GM19397 (cell line): ENCODE measurements at regions not wholly inside any gene's neighbourhood (a gene's known extent, or its start where the extent isn't known, plus 50 kb on each side); places are given as distances from the start of the nearest gene placed in this dataset.
"Not testable (repeated sequence)": the region's sequence is repeated elsewhere in the genome, so short reads cannot be mapped to it uniquely, and the experiment has no call there.

Experiments used
- ATAC-seq: cut with Tn5 transposase; IDR thresholded peaks from one replicate; pipeline ENCODE4 v1.9.1; 2021; ENCODE audit warnings: mild to moderate bottlenecking, moderate library complexity; ENCODE audit not compliant: unreplicated experiment

- ATAC-seq = not testable (repeated sequence)
These were observed 2661.6 kb upstream of the PCDH20 start for GRCh38 chr13:64077132-64077835.

- ATAC-seq = no peak
These were observed 2660.1 kb upstream of the PCDH20 start for GRCh38 chr13:64075543-64076271.

- ATAC-seq = no peak
These were observed 2659.4 kb upstream of the PCDH20 start for GRCh38 chr13:64074971-64075474.

GRCh38 chr13:64073203-64073602 lies 2657.6 kb upstream of the PCDH20 start:
- ATAC-seq = no peak

- no peak for ATAC-seq
These were observed 2655.7 kb upstream of the PCDH20 start for GRCh38 chr13:64071352-64071751.

- ATAC-seq = no peak
These were observed 2654.2 kb upstream of the PCDH20 start for GRCh38 chr13:64069892-64070291.

GRCh38 chr13:64066711-64067110 lies 2651.1 kb upstream of the PCDH20 start:
- ATAC-seq = no peak

- ATAC-seq = no peak
These were observed 2646.0 kb upstream of the PCDH20 start for GRCh38 chr13:64061649-64062048.

GRCh38 chr13:64057372-64058020 lies 2641.8 kb upstream of the PCDH20 start:
- ATAC-seq = no peak

- no peak for ATAC-seq
These were observed 2638.7 kb upstream of the PCDH20 start for GRCh38 chr13:64054321-64054720.

GRCh38 chr13:64052521-64052920 lies 2636.9 kb upstream of the PCDH20 start:
- no peak for ATAC-seq

GRCh38 chr13:64051278-64051677 lies 2635.6 kb upstream of the PCDH20 start:
- no peak for ATAC-seq

- ATAC-seq = no peak
These were observed 2625.6 kb upstream of the PCDH20 start for GRCh38 chr13:64041296-64041695.

GRCh38 chr13:64033921-64034320 lies 2618.3 kb upstream of the PCDH20 start:
- no peak for ATAC-seq

GRCh38 chr13:64029343-64030093 lies 2613.9 kb upstream of the PCDH20 start:
- no peak for ATAC-seq

- ATAC-seq = no peak
These were observed 2612.9 kb upstream of the PCDH20 start for GRCh38 chr13:64028551-64028950.

- no peak for ATAC-seq
These were observed 2604.5 kb upstream of the PCDH20 start for GRCh38 chr13:64020126-64020525.

- ATAC-seq = no peak
These were observed 2591.7 kb upstream of the PCDH20 start for GRCh38 chr13:64007339-64007738.

- no peak for ATAC-seq
These were observed 2584.7 kb upstream of the PCDH20 start for GRCh38 chr13:64000321-64000720.

GRCh38 chr13:63999614-64000305 lies 2584.1 kb upstream of the PCDH20 start:
- ATAC-seq = no peak
